ENCODE measurements at regions not wholly inside any gene's neighbourhood (a gene's known extent, or its start where the extent isn't known, plus 50 kb on each side); places are given as distances from the start of the nearest gene placed in this dataset.

DNA sequence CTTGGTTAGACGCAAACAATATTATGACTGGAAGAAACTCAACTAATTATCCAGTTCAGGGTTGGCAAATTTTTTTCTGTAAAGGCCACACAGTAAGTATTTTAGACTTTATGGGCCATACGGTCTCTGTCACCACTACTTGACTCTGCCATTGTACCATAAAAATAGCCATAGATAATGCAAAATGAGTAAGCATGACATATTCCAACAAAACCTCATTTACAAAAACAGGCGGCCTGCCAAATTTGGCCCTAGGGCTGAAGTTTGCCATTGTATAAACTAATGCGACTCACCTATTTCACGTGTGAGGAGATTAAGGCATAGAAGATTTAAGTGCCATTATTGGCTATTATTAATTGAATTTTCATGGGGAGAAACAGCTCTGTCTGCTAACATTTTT lies 116.8 kb upstream of the CNTN6 start:
- TF ChIP-seq, protein P1, sequence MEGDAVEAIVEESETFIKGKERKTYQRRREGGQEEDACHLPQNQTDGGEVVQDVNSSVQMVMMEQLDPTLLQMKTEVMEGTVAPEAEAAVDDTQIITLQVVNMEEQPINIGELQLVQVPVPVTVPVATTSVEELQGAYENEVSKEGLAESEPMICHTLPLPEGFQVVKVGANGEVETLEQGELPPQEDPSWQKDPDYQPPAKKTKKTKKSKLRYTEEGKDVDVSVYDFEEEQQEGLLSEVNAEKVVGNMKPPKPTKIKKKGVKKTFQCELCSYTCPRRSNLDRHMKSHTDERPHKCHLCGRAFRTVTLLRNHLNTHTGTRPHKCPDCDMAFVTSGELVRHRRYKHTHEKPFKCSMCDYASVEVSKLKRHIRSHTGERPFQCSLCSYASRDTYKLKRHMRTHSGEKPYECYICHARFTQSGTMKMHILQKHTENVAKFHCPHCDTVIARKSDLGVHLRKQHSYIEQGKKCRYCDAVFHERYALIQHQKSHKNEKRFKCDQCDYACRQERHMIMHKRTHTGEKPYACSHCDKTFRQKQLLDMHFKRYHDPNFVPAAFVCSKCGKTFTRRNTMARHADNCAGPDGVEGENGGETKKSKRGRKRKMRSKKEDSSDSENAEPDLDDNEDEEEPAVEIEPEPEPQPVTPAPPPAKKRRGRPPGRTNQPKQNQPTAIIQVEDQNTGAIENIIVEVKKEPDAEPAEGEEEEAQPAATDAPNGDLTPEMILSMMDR (conservative IDR thresholded peaks at IDR 0.05; ENCODE audit: low read depth, low read length): no peak
- TF ChIP-seq EZH2 (IDR thresholded peaks at IDR 0.05; ENCODE audit: low read length, unreplicated experiment): no peak
